ENCODE measurements at regions not wholly inside any gene's neighbourhood (a gene's known extent, or its start where the extent isn't known, plus 50 kb on each side); places are given as distances from the start of the nearest gene placed in this dataset.

GRCh38 chr7:13165854-13166253 is 478.4 kb downstream of the ARL4A start:
- no peak for DNase-seq
- Histone ChIP-seq H3K4me1 (no peaks in the 10 kb centered on the region), H3K4me3 (ENCODE audit: low read depth, low read length) (no peak overlapping the region), H3K27me3 (no peaks in the 10 kb centered on the region), H3K9me3 (no peaks in the 10 kb centered on the region), H3K36me3 (no peaks in the 10 kb centered on the region)
- TF ChIP-seq, protein P1, sequence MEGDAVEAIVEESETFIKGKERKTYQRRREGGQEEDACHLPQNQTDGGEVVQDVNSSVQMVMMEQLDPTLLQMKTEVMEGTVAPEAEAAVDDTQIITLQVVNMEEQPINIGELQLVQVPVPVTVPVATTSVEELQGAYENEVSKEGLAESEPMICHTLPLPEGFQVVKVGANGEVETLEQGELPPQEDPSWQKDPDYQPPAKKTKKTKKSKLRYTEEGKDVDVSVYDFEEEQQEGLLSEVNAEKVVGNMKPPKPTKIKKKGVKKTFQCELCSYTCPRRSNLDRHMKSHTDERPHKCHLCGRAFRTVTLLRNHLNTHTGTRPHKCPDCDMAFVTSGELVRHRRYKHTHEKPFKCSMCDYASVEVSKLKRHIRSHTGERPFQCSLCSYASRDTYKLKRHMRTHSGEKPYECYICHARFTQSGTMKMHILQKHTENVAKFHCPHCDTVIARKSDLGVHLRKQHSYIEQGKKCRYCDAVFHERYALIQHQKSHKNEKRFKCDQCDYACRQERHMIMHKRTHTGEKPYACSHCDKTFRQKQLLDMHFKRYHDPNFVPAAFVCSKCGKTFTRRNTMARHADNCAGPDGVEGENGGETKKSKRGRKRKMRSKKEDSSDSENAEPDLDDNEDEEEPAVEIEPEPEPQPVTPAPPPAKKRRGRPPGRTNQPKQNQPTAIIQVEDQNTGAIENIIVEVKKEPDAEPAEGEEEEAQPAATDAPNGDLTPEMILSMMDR (IDR thresholded peaks at IDR 0.05; ENCODE audit: low read depth, low read length) = no peak

DNA sequence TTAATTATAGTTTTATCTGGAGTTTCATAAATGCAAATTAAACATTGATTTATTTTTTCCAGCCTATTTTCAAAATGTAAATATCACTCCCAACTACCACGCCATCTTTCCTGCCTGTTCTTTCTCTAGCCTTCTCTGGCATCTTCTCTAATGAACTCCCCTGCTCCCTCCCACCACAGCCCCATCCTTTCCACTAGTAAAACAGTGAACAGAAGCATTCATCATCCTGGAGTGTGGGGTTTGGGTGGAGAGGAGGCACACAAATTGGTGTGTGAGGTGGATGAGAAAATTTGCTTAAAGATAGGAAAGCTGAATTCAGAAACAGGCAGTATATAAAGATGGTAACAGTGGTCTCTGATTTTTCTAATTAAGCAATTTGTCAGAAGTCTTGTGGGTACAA is 479.4 kb downstream of the ARL4A start:
- TF ChIP-seq, protein P1 (IDR thresholded peaks at IDR 0.05; ENCODE audit: low read depth, low read length) = no peak
- H3K36me3 ChIP-seq = no peaks in the 10 kb centered on the region
- H3K27me3 ChIP-seq = no peaks in the 10 kb centered on the region

GRCh38 chr7:13169356-13169755 is 481.9 kb downstream of the ARL4A start:
- Histone ChIP-seq H3K4me3 (ENCODE audit: low read depth, low read length) (no peak overlapping the region), H3K27me3 (no peaks in the 10 kb centered on the region), H3K9me3 (no peaks in the 10 kb centered on the region), H3K4me1 (no peaks in the 10 kb centered on the region), H3K36me3 (no peaks in the 10 kb centered on the region)
- TF ChIP-seq, protein P1 (IDR thresholded peaks at IDR 0.05; ENCODE audit: low read depth, low read length) = no peak
- no peak for DNase-seq

More for the DNA sequence above, 479.4 kb downstream of the ARL4A start:
- Histone ChIP-seq H3K4me3 (ENCODE audit: low read depth, low read length) (no peak overlapping the region), H3K4me1 (no peaks in the 10 kb centered on the region), H3K9me3 (no peaks in the 10 kb centered on the region)
- DNase-seq = no peak

DNA sequence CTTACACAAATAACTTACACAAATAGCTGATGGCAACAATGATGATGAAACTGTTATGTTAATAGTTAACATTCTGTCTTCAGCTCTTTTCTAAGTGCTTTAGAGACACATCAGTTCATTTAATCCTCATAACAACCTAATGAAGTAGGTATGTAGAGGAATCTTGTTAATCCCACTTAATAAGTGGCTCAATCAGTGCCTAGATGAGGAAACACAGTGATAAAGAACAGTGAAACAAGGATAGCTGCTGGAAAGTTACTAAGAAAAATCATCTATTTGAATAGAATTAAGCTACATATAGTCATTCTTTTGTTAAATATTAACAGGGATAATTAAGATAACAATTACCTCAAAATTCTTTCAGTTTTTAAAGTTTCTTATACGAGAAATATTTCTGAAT is 487.6 kb downstream of the ARL4A start:
- TF ChIP-seq, protein P1 (IDR thresholded peaks at IDR 0.05; ENCODE audit: low read depth, low read length) = no peak
- H3K36me3 ChIP-seq = no peaks in the 10 kb centered on the region
- no peaks in the 10 kb centered on the region for H3K9me3 ChIP-seq
- H3K4me3 ChIP-seq (ENCODE audit: low read depth, low read length) = no peak overlapping the region
- DNase-seq = no peak
- no peaks in the 10 kb centered on the region for H3K27me3 ChIP-seq
- no peaks in the 10 kb centered on the region for H3K4me1 ChIP-seq

GRCh38 chr7:13179011-13179582 is 491.7 kb downstream of the ARL4A start:
- no peak for DNase-seq
- no peaks in the 10 kb centered on the region for H3K4me1 ChIP-seq
- no peaks in the 10 kb centered on the region for H3K9me3 ChIP-seq
- H3K36me3 ChIP-seq = no peaks in the 10 kb centered on the region
- TF ChIP-seq, protein P1 (IDR thresholded peaks at IDR 0.05; ENCODE audit: low read depth, low read length) = peak; percentile 23
- no peak overlapping the region for H3K4me3 ChIP-seq (ENCODE audit: low read depth, low read length)
- no peaks in the 10 kb centered on the region for H3K27me3 ChIP-seq

GRCh38 chr7:13179775-13180523 is 492.5 kb downstream of the ARL4A start:
- Histone ChIP-seq H3K36me3 (no peaks in the 10 kb centered on the region), H3K27me3 (no peaks in the 10 kb centered on the region), H3K4me1 (no peaks in the 10 kb centered on the region), H3K4me3 (ENCODE audit: low read depth, low read length) (no peak overlapping the region), H3K9me3 (no peaks in the 10 kb centered on the region)
- no peak for DNase-seq
- TF ChIP-seq, protein P1 (IDR thresholded peaks at IDR 0.05; ENCODE audit: low read depth, low read length) = no peak
